HCT116 (cell line): ENCODE measurements at regions not wholly inside any gene's neighbourhood (a gene's known extent, or its start where the extent isn't known, plus 50 kb on each side); places are given as distances from the start of the nearest gene placed in this dataset.

Experiments
- ATAC-seq: fragments of 200-7000 bp; cut with Tn5 transposase; 2 replicates; pipeline ENCODE4 v1.9.1; 2020; ENCODE audit warnings: mild to moderate bottlenecking, moderate library complexity
- BruUV-seq: library from RNA; stranded (reverse); fragments of 400-500 nt; replicated peaks from 2 replicates; lab custom pipeline; 2021; lab: Mats Ljungman, UMichigan
- CTCF ChIA-PET: fragments of 300-600 bp; sonication (Branson Sonifier 250); formaldehyde crosslinking; loops from one replicate; lab custom pipeline; 2021; ENCODE audit warnings: antibody characterized with exemption; lab: Charles Lee
- POLR2A ChIA-PET: fragments of 300-600, 350-600 bp; sonication (Branson Sonifier 250); formaldehyde crosslinking; loops from one replicate; lab custom pipeline; 2021; ENCODE audit warnings: antibody characterized with exemption; lab: Charles Lee
- RAD21 ChIA-PET, 2 experiments: fragments of 300-600 bp; sonication (Branson Sonifier 250); formaldehyde crosslinking; loops; one replicate each; lab custom pipeline; 2023; ENCODE audit warnings: low total read pairs in 2 of 2; ENCODE audit not compliant: uncharacterized antibody in 2 of 2, unreplicated experiment in 2 of 2, low non-redundant PET in 1 of 2; lab: Charles Lee
- DNase-seq: peaks from one replicate; pipeline ENCODE4 v3.0.0-alpha.2; 2010; ENCODE audit warnings: low read depth, low spot score
- H2AFZ ChIP-seq: fragments of 200-600 bp; shearing (Covaris generic), sonication (generic); 2 replicates; pipeline ENCODE4 v1.6.1; 2017; ENCODE audit warnings: low read depth, mixed run types, mixed read lengths, antibody characterized with exemption, low read length; ENCODE audit not compliant: poor library complexity, severe bottlenecking
- H3K27ac ChIP-seq: 2 replicates; pipeline ENCODE4 v1.5.1; 2012; ENCODE audit warnings: low read depth, low read length
- H3K27me3 ChIP-seq: fragments of 200-600 bp; sonication (generic); 2 replicates; pipeline ENCODE4 v1.6.1; 2016; ENCODE audit warnings: mixed run types, low read length, mixed read lengths; ENCODE audit not compliant: insufficient read depth
- H3K36me3 ChIP-seq, 2 experiments: fragments of 200-500 bp in 1 of 2; fragments of 200-600 bp in 1 of 2; sonication (Bioruptor generic) in 1 of 2; sonication (generic) in 1 of 2; 2 replicates each; pipeline versions ENCODE4 v1.5.1 to v1.6.1; 2014 to 2016; ENCODE audit warnings: low read length in 2 of 2, inconsistent platforms in 1 of 2, mixed read lengths in 1 of 2, mixed run types in 1 of 2; ENCODE audit not compliant: insufficient read depth in 2 of 2, control insufficient read depth in 1 of 2
- H3K4me1 ChIP-seq, 2 experiments: fragments of 200-600 bp in 1 of 2; sonication (generic) in 1 of 2; 2 replicates each; pipeline versions ENCODE4 v1.5.1 to v1.6.1; 2012 to 2017; ENCODE audit warnings: low read length in 2 of 2, inconsistent platforms in 1 of 2, mild to moderate bottlenecking in 1 of 2, mixed read lengths in 1 of 2, mixed run types in 1 of 2, moderate library complexity in 1 of 2; ENCODE audit not compliant: insufficient read depth in 2 of 2, control insufficient read depth in 1 of 2
- H3K4me2 ChIP-seq: fragments of 200-600 bp; sonication (generic); 2 replicates; pipeline ENCODE4 v1.6.1; 2017; ENCODE audit warnings: mixed run types, low read length, mixed read lengths
- H3K4me3 ChIP-seq, 2 experiments: fragments of 200-600 bp in 1 of 2; sonication (generic) in 1 of 2; replicated peaks in 1 of 2; 2 replicates each; pipeline ENCODE4 v1.5.1; 2011 to 2016; ENCODE audit warnings: low read length in 2 of 2, control low read depth in 1 of 2, low read depth in 1 of 2, mild to moderate bottlenecking in 1 of 2, mixed read lengths in 1 of 2, mixed run types in 1 of 2
- H3K79me2 ChIP-seq: fragments of 200-600 bp; sonication (generic); 2 replicates; pipeline ENCODE4 v1.6.1; 2017; ENCODE audit warnings: mild to moderate bottlenecking, mixed run types, low read length, moderate library complexity, mixed read lengths; ENCODE audit not compliant: insufficient read depth
- H3K9ac ChIP-seq: fragments of 200-600 bp; sonication (generic); 2 replicates; pipeline ENCODE4 v1.6.1; 2016; ENCODE audit warnings: low read length, mixed read lengths
- H3K9me2 ChIP-seq: fragments of 200-600 bp; sonication (generic), shearing (Covaris generic); 2 replicates; pipeline ENCODE4 v1.6.1; 2017; ENCODE audit warnings: mixed run types, mild to moderate bottlenecking, moderate library complexity; ENCODE audit not compliant: insufficient read depth
- H3K9me3 ChIP-seq, 2 experiments: fragments of 200-500 bp in 1 of 2; fragments of 200-600 bp in 1 of 2; sonication (Bioruptor generic) in 1 of 2; sonication (generic) in 1 of 2; 2 replicates each; pipeline ENCODE4 v1.6.1; 2014 to 2017; ENCODE audit warnings: low read length in 2 of 2, mixed read lengths in 2 of 2, inconsistent platforms in 1 of 2, low read depth in 1 of 2, mild to moderate bottlenecking in 1 of 2, mixed run types in 1 of 2, moderate library complexity in 1 of 2; ENCODE audit not compliant: control insufficient read depth in 1 of 2, insufficient read depth in 1 of 2
- H4K20me1 ChIP-seq: fragments of 200-600 bp; sonication (generic), shearing (Covaris generic); 2 replicates; pipeline ENCODE4 v1.6.1; 2017; ENCODE audit warnings: mixed run types, mild to moderate bottlenecking, moderate library complexity; ENCODE audit not compliant: insufficient read depth
- CBX3 ChIP-seq: IDR thresholded peaks from 2 replicates; pipeline ENCODE4 v1.6.1; 2012; ENCODE audit warnings: low read depth
- ELF1 ChIP-seq: IDR thresholded peaks from 2 replicates; pipeline ENCODE4 v1.6.1; 2012; ENCODE audit warnings: low read depth, borderline replicate concordance
- REST ChIP-seq: IDR thresholded peaks from 2 replicates; pipeline ENCODE4 v1.6.1; 2012; ENCODE audit warnings: low read depth
- SIN3A ChIP-seq: IDR thresholded peaks from 2 replicates; pipeline ENCODE4 v1.6.1; 2012; ENCODE audit warnings: low read depth
- SP1 ChIP-seq: IDR thresholded peaks from 2 replicates; pipeline ENCODE4 v1.6.1; 2012; ENCODE audit warnings: low read depth
- ZNF274 ChIP-seq: fragments of 200-500 bp; sonication (Bioruptor generic); IDR thresholded peaks from 2 replicates; pipeline ENCODE4 v1.6.1; 2014; ENCODE audit warnings: mild to moderate bottlenecking, low read depth, low read length, inconsistent platforms
- intact Hi-C: fragments of 100-400 bp; cut with micrococcal nuclease; formaldehyde crosslinking; loops from 2 replicates; pipeline ENCODE4 v1.10.0; 2022

DNA sequence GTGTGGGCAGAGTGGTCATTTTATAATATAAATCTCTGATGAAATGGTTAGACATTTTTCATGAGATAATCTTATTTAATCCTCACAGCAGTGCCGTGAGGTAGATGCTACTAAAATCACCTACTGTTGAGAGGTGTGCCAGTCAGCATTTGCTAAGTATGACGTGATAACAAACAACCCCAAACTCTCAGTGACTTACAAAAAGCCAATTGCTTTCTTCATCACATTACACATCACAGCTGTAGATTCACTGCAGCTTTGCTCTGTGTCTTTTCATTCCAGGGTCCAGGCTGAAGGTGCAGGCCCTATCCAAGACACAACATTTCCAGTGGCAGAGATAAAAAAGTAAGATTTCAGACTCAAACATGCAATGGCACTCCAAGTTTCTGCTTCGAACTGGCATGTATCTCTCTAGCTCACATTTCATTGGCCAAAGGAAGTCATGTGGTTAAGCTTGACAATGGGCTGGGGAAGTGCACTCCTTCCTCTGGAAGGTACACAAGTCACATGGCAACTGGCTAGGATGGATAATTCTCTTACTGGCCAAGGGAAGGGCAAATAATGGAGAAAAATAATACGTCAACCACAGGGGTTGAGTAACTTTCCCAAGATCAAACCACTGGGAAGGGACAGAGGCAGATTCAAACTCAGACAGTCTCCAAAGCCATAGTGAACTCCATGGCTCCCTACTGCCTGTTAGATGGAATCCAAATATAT lies 69.5 kb upstream of the EPB41L1 start:
- H3K27ac ChIP-seq: peak overlapping the region; percentile 96
- CTCF ChIA-PET: interaction anchor here (1.1 to 2.5 kb wide), 4 partner anchors 13 to 94 kb away, joined by 3 to 10 read pairs (median 3); no protein-coding TSS in a partner anchor
- peaks cover 58 to 82% of the 10 kb centered on the region in 2 experiments for H3K4me1 ChIP-seq
- H3K27me3 ChIP-seq: no peaks in the 10 kb centered on the region
- peak overlapping the region; percentile 79 for H3K4me2 ChIP-seq
- H3K4me3 ChIP-seq: peak overlapping the region; percentile 8 to 46; a peak in 3 of 4 replicates
- no peaks in the 10 kb centered on the region for H4K20me1 ChIP-seq
- intact Hi-C loops: no loop called here
- peak overlapping the region; percentile 52 for H2AFZ ChIP-seq
- no peak for DNase-seq
- peaks cover 0 to 9% of the 10 kb centered on the region in 2 experiments; a peak in 1 of 4 replicates for H3K9me3 ChIP-seq
- H3K79me2 ChIP-seq: no peaks in the 10 kb centered on the region
- POLR2A ChIA-PET: interaction anchor here (1.1 to 3.5 kb wide), 6 partner anchors 10 to 343 kb away, joined by 3 to 20 read pairs (median 8); partner anchors contain the start of gene RBM39
- peak; percentile 54 for ATAC-seq
- H3K9me2 ChIP-seq: no peaks in the 10 kb centered on the region
- H3K9ac ChIP-seq: peak overlapping the region; percentile 61
- 0 out of 2 replicates have a peak, but pooled peaks have one; percentile 7 for TF ChIP-seq CBX3
- TF ChIP-seq SP1: no peak
- no peak for TF ChIP-seq ZNF274
- TF ChIP-seq REST: no peak
- peak; percentile 15; the same call in 1 of the 2 replicates for TF ChIP-seq SIN3A
- TF ChIP-seq ELF1: no peak
- BruUV-seq: no TSS peak
- RAD21 ChIA-PET: interaction anchor here (1.1 to 1.4 kb wide), 2 partner anchors 54 to 92 kb away, joined by 3 read pairs; no protein-coding TSS in a partner anchor
- no peaks in the 10 kb centered on the region for H3K36me3 ChIP-seq
